ENCODE measurements at regions not wholly inside any gene's neighbourhood (a gene's known extent, or its start where the extent isn't known, plus 50 kb on each side); places are given as distances from the start of the nearest gene placed in this dataset.

GRCh38 chr1:82279241-82279640 is 478.5 kb downstream of the ADGRL2 start:
- no peak for DNase-seq (ENCODE audit: low read depth)

- DNase-seq (ENCODE audit: low read depth): no peak
These were observed 473.1 kb downstream of the ADGRL2 start for GRCh38 chr1:82273816-82274215.

GRCh38 chr1:82269431-82269830 is 468.7 kb downstream of the ADGRL2 start:
- no peak for DNase-seq (ENCODE audit: low read depth)

- DNase-seq (ENCODE audit: low read depth): no peak
These were observed 468.1 kb downstream of the ADGRL2 start for GRCh38 chr1:82268826-82269225.

GRCh38 chr1:82266351-82266750 is 465.6 kb downstream of the ADGRL2 start:
- no peak for DNase-seq (ENCODE audit: low read depth)

- no peak for DNase-seq (ENCODE audit: low read depth)
These were observed 464.7 kb downstream of the ADGRL2 start for GRCh38 chr1:82265436-82265835.

- no peak for DNase-seq (ENCODE audit: low read depth)
These were observed 464.1 kb downstream of the ADGRL2 start for GRCh38 chr1:82264802-82265201.

- DNase-seq (ENCODE audit: low read depth): no peak
These were observed 462.7 kb downstream of the ADGRL2 start for GRCh38 chr1:82263396-82263795.

GRCh38 chr1:82260666-82261065 is 459.9 kb downstream of the ADGRL2 start:
- no peak for DNase-seq (ENCODE audit: low read depth)

- DNase-seq (ENCODE audit: low read depth): no peak
These were observed 459.3 kb downstream of the ADGRL2 start for GRCh38 chr1:82260051-82260450.

GRCh38 chr1:82258887-82259286 is 458.2 kb downstream of the ADGRL2 start:
- no peak for DNase-seq (ENCODE audit: low read depth)

- no peak for DNase-seq (ENCODE audit: low read depth)
These were observed 445.3 kb downstream of the ADGRL2 start for GRCh38 chr1:82246050-82246449.

- no peak for DNase-seq (ENCODE audit: low read depth)
These were observed 444.7 kb downstream of the ADGRL2 start for GRCh38 chr1:82245345-82246014.

GRCh38 chr1:82240571-82240970 is 439.8 kb downstream of the ADGRL2 start:
- DNase-seq (ENCODE audit: low read depth): no peak

- DNase-seq (ENCODE audit: low read depth): no peak
These were observed 429.9 kb downstream of the ADGRL2 start for GRCh38 chr1:82230667-82231066.

GRCh38 chr1:82227306-82228095 is 426.8 kb downstream of the ADGRL2 start:
- no peak for DNase-seq (ENCODE audit: low read depth)

GRCh38 chr1:82226186-82226505 is 425.4 kb downstream of the ADGRL2 start:
- no peak for DNase-seq (ENCODE audit: low read depth)

GRCh38 chr1:82225421-82226185 is 424.9 kb downstream of the ADGRL2 start:
- no peak for DNase-seq (ENCODE audit: low read depth)

GRCh38 chr1:82223091-82223490 is 422.4 kb downstream of the ADGRL2 start:
- DNase-seq (ENCODE audit: low read depth): no peak

GRCh38 chr1:82221721-82222120 is 421.0 kb downstream of the ADGRL2 start:
- no peak for DNase-seq (ENCODE audit: low read depth)

- no peak for DNase-seq (ENCODE audit: low read depth)
These were observed 420.0 kb downstream of the ADGRL2 start for GRCh38 chr1:82220754-82221153.

- no peak for DNase-seq (ENCODE audit: low read depth)
These were observed 419.1 kb downstream of the ADGRL2 start for GRCh38 chr1:82219841-82220240.

- no peak for DNase-seq (ENCODE audit: low read depth)
These were observed 418.1 kb downstream of the ADGRL2 start for GRCh38 chr1:82218846-82219245.

All from T-helper 22 cell (primary cell).